ENCODE measurements at regions not wholly inside any gene's neighbourhood (a gene's known extent, or its start where the extent isn't known, plus 50 kb on each side); places are given as distances from the start of the nearest gene placed in this dataset.
"Not testable (repeated sequence)": the region's sequence is repeated elsewhere in the genome, so short reads cannot be mapped to it uniquely, and the experiment has no call there.

DNA sequence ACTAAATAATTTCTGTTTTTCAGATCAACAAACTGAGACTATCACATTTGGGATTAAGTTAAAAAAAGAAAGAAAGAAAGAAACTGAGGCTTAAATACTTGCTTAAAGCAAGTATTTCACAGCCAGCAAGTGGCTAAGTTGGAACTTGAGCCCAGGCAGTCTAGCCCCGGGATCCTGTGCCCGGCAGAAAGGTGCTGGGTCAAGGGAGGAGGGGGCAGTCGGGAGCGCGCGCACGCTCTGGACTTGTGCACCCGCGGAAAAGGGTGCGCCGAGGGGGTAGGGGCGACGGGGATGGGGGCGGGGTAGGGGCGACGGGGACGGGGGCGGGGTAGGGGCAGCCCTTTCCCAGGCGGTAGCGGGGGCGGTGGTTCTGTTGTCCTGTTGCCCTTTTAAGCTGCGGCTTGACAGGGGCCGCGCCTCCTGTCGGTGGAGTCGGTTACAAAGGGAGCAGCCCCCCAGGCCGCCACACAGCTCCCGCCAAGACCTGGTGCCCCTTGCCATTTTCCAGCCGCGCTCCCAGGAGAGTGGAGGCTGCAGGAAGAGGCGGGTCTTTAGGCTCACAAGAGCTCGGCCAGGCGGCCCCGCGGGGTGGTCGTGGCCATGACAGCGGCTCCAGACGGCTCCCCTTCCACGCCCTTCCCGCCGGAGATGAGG is 60.6 kb downstream of the GOLGA8T start:
- H3K27ac ChIP-seq (ENCODE audit: extremely low read depth, low read depth, low read length) = peak overlapping the region; percentile 49; the same call in 1 of the 2 replicates
- H3K4me1 ChIP-seq (ENCODE audit: control insufficient read depth, insufficient read depth, low read length); CTCF ChIA-PET; POLR2A ChIA-PET; H3K4me3 ChIP-seq (ENCODE audit: low read depth, low read length); H3K9me3 ChIP-seq (ENCODE audit: control insufficient read depth, insufficient read depth, low read depth, low read length); H3K36me3 ChIP-seq (ENCODE audit: control insufficient read depth in 2 of 2, insufficient read depth in 1 of 2, low read length in 2 of 2): not testable (repeated sequence)

DNA sequence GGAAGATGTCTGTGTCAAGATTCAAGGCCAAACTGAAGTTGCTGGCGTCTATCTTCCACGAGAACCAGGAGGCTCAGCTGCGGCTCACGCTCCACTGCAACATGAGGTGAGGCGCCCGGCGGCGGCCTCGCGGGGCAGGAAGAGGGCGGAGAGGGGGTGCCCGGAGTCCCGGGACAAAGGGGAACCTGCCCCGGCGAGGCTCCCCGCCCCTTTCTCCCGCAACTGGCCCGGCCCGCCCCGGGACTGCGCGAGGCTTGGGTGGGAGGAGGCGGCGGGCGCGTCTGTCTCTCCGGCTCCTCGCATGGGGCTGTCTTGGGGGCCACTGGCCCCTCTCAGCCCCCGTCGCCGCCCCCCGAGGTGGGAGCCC is 61.1 kb downstream of the GOLGA8T start:
- CTCF ChIA-PET; H3K4me1 ChIP-seq (ENCODE audit: control insufficient read depth, insufficient read depth, low read length); H3K36me3 ChIP-seq (ENCODE audit: control insufficient read depth in 2 of 2, insufficient read depth in 1 of 2, low read length in 2 of 2); H3K9me3 ChIP-seq (ENCODE audit: control insufficient read depth, insufficient read depth, low read depth, low read length); POLR2A ChIA-PET: not testable (repeated sequence)
- peak overlapping the region; percentile 52 for H3K4me3 ChIP-seq (ENCODE audit: low read depth, low read length)
- peak overlapping the region; percentile 49; the same call in 1 of the 2 replicates for H3K27ac ChIP-seq (ENCODE audit: extremely low read depth, low read depth, low read length)
- TF ChIP-seq, protein P1, sequence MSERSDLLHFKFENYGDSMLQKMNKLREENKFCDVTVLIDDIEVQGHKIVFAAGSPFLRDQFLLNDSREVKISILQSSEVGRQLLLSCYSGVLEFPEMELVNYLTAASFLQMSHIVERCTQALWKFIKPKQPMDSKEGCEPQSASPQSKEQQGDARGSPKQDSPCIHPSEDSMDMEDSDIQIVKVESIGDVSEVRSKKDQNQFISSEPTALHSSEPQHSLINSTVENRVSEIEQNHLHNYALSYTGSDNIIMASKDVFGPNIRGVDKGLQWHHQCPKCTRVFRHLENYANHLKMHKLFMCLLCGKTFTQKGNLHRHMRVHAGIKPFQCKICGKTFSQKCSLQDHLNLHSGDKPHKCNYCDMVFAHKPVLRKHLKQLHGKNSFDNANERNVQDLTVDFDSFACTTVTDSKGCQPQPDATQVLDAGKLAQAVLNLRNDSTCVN (tag by site-specific recombination; optimal IDR thresholded peaks at IDR 0.05) = peak; percentile 64
- TF ChIP-seq, protein P2, sequence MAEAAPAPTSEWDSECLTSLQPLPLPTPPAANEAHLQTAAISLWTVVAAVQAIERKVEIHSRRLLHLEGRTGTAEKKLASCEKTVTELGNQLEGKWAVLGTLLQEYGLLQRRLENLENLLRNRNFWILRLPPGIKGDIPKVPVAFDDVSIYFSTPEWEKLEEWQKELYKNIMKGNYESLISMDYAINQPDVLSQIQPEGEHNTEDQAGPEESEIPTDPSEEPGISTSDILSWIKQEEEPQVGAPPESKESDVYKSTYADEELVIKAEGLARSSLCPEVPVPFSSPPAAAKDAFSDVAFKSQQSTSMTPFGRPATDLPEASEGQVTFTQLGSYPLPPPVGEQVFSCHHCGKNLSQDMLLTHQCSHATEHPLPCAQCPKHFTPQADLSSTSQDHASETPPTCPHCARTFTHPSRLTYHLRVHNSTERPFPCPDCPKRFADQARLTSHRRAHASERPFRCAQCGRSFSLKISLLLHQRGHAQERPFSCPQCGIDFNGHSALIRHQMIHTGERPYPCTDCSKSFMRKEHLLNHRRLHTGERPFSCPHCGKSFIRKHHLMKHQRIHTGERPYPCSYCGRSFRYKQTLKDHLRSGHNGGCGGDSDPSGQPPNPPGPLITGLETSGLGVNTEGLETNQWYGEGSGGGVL (tag by site-specific recombination; IDR thresholded peaks at IDR 0.05) = peak; percentile 22; the same call in 1 of the 2 replicates

DNA sequence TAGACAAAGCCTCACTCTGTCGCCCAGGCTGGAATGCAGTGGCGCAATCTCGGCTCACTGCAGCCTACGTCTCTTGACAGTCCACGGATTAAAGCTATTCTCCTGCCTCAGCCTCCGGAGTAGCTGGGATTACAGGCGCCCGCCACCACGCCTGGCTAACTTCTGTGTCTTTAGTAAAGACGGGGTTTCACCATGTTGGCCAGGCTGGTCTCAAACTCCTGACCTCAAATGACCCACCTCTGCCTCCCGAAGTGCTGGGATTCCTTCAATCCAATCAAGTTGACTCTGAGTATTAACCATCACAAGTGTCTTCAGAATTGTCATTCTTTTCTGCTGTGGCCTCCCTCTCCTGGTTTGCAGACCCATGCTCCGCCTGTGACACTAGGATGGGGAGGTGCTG is 61.9 kb downstream of the GOLGA8T start:
- TF ChIP-seq ZNF394 (tag by site-specific recombination; IDR thresholded peaks at IDR 0.05; ENCODE audit: borderline replicate concordance) (peak; percentile 79; the same call in 1 of the 2 replicates), ZNF335 (tag by site-specific recombination; conservative IDR thresholded peaks at IDR 0.05) (peak; percentile 53)
- POLR2A ChIA-PET; CTCF ChIA-PET; H3K4me1 ChIP-seq (ENCODE audit: control insufficient read depth, insufficient read depth, low read length); H3K27ac ChIP-seq (ENCODE audit: extremely low read depth, low read depth, low read length); H3K4me3 ChIP-seq (ENCODE audit: low read depth, low read length); H3K9me3 ChIP-seq (ENCODE audit: control insufficient read depth, insufficient read depth, low read depth, low read length); H3K36me3 ChIP-seq (ENCODE audit: control insufficient read depth in 2 of 2, insufficient read depth in 1 of 2, low read length in 2 of 2): not testable (repeated sequence)

DNA sequence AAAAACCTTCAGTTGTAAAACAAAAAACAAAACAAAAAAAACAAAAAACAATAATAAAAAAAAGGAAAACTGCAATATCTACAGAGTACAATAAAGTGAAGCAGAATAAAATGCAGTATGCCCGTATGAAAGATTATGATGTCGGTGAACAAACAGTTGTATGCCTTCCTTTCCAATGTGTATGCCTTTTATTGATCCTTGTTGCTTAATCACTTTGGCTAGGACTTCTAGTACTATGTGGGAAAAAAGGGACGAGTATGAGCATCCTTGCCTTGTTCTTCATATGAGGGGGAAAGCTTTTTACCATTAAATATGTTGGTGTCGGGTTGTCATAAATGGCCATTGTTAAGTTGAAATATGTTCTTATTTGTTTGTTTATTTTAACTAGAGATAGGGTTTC is 66.7 kb downstream of the GOLGA8T start:
- H3K4me1 ChIP-seq (ENCODE audit: control insufficient read depth, insufficient read depth, low read length); H3K27ac ChIP-seq (ENCODE audit: extremely low read depth, low read depth, low read length); H3K9me3 ChIP-seq (ENCODE audit: control insufficient read depth, insufficient read depth, low read depth, low read length); POLR2A ChIA-PET; H3K36me3 ChIP-seq (ENCODE audit: control insufficient read depth in 2 of 2, insufficient read depth in 1 of 2, low read length in 2 of 2); H3K4me3 ChIP-seq (ENCODE audit: low read depth, low read length); CTCF ChIA-PET: not testable (repeated sequence)

DNA sequence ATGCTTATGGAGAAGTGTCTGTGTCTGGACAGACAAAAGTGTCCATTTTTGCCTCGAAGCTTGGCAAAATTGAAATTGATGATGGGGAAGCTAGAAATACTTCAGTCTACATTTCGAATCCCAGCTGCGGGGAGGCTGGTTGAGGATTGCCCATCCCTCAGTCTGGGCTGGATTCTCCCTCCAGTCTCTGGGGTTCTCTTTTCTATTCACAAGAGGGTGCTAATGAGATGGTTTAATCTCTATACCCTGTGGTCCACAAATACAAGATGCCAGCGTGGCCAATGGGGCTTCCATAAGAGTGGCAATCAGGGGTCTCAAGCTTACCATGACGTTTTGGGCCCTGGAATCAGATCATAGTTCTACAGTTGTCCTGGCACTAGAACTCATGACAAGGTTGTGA is 78.9 kb downstream of the GOLGA8T start:
- CTCF ChIA-PET; H3K27ac ChIP-seq (ENCODE audit: extremely low read depth, low read depth, low read length); H3K36me3 ChIP-seq (ENCODE audit: control insufficient read depth in 2 of 2, insufficient read depth in 1 of 2, low read length in 2 of 2); H3K4me1 ChIP-seq (ENCODE audit: control insufficient read depth, insufficient read depth, low read length); H3K4me3 ChIP-seq (ENCODE audit: low read depth, low read length); POLR2A ChIA-PET; H3K9me3 ChIP-seq (ENCODE audit: control insufficient read depth, insufficient read depth, low read depth, low read length): not testable (repeated sequence)

DNA sequence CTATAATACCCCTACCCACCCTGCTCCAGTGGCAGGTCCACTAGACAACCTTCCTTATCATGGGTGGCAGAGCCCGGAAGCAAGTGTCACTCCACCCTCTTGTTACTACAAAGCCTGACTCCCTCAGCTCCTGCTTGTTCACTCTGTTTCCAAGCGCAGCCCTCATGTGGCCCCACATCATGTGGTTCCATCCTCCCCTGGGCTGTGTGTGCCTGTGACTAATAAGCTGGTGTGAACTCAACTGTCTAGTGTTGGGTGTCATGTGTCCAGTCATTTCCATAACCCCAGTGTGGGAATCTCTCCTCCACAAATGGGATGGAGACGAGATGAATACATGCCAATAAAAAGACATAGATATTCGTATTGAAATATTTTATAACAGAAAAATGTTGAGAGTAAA is 87.0 kb downstream of the GOLGA8T start:
- H3K4me3 ChIP-seq (ENCODE audit: low read depth, low read length); H3K27ac ChIP-seq (ENCODE audit: extremely low read depth, low read depth, low read length); CTCF ChIA-PET; H3K36me3 ChIP-seq (ENCODE audit: control insufficient read depth in 2 of 2, insufficient read depth in 1 of 2, low read length in 2 of 2); H3K9me3 ChIP-seq (ENCODE audit: control insufficient read depth, insufficient read depth, low read depth, low read length); POLR2A ChIA-PET; H3K4me1 ChIP-seq (ENCODE audit: control insufficient read depth, insufficient read depth, low read length): not testable (repeated sequence)

DNA sequence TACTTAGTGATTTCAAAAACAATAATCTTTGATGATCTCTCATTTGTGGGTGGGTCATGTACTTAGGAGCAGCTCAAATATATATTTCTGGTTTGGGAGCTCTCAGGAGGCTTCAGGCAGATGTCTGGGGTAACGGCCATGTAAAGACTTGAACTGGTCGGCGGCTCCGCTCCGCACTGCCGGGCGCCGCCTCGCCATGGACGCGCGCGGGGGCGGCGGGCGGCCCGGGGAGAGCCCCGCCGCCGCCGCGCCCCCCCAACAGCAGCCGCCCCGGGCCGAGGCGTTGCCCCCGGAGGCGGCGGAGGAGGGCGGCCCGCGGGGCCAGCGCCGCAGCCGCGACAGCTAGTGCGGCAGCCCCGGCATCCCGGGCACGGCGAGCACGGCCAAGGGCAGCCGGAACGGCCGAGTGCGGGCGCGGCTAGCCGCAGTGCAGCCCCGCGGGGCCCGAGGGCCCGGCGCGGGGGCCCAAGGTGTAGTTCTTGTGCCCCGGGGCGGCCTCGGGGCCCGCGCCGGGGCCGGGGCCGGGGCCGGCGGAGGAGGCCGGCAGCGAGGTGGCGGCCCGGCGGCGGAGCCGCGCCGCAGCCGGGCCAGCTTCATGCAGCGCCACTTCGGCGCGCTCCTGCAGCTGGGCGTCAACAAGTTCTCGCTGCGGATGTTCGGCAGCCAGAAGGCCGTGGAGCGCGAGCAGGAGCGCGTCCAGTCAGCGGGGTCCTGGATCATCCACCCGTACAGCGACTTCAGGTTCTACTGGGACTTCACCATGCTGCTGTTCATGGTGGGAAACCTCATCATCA is 88.1 kb downstream of the GOLGA8T start:
- H3K9me3 ChIP-seq (ENCODE audit: control insufficient read depth, insufficient read depth, low read depth, low read length); H3K4me1 ChIP-seq (ENCODE audit: control insufficient read depth, insufficient read depth, low read length); H3K27ac ChIP-seq (ENCODE audit: extremely low read depth, low read depth, low read length); H3K36me3 ChIP-seq (ENCODE audit: control insufficient read depth in 2 of 2, insufficient read depth in 1 of 2, low read length in 2 of 2); POLR2A ChIA-PET; CTCF ChIA-PET; H3K4me3 ChIP-seq (ENCODE audit: low read depth, low read length): not testable (repeated sequence)

DNA sequence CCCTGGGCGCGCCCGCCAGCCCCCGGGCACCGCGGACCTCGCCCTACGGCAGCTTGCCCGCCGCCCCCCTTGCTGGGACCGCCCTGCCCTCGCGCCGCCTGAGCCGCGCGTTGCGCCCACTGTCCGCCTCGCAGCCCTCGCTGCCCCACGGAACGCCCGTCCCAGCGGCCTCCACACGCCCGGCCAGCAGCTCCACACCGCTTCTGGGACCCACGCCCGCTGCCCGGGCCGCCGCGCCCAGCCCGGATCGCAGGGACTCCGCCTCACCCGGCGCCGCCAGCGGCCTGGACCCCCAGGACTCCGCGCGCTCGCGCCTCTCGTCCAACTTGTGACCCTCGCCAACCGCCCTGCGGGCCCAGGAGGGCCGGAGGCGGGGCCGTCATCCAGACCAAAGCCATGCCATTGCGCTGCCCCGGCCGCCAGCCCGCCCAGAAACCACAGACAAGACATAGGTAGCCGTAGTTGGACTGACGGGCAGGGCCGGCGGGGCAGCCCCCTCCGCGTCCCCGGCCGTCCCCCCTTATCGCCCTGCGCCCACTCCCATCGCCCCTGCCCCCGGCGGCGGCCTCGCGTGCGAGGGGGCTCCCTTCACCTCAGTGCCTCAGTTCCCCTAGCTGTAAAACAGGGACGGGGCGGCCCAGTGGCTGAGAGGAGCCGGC is 90.5 kb downstream of the GOLGA8T start:
- H3K36me3 ChIP-seq (ENCODE audit: control insufficient read depth in 2 of 2, insufficient read depth in 1 of 2, low read length in 2 of 2); CTCF ChIA-PET; H3K9me3 ChIP-seq (ENCODE audit: control insufficient read depth, insufficient read depth, low read depth, low read length); H3K4me3 ChIP-seq (ENCODE audit: low read depth, low read length); POLR2A ChIA-PET; H3K27ac ChIP-seq (ENCODE audit: extremely low read depth, low read depth, low read length); H3K4me1 ChIP-seq (ENCODE audit: control insufficient read depth, insufficient read depth, low read length): not testable (repeated sequence)
